HG02973 (cell line): ENCODE measurements at regions not wholly inside any gene's neighbourhood (a gene's known extent, or its start where the extent isn't known, plus 50 kb on each side); places are given as distances from the start of the nearest gene placed in this dataset.

Experiments used
- ATAC-seq: cut with Tn5 transposase; IDR thresholded peaks from one replicate; pipeline ENCODE4 v1.9.1; 2021; ENCODE audit warnings: moderate library complexity; ENCODE audit not compliant: unreplicated experiment

DNA sequence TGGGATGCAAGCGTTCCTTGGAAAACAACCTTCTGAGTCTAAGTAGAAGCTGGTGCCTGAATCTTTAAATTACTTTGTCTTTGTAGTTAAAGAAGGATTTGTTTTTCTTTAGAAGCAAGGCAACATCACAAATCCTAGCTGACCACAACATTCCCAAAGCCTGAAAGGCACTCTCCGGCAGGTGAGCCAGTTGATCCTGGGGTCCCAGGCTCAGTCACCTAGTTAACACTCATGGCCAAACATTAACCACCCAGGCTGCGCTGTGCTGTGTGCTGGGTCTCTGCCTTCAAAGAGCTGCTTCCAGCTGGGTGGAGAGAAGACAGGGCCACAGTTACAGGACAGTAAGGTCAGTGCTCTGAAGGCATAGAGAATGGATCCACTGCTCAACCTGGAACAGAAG lies 120.0 kb upstream of the TRIB2 start:
- ATAC-seq: no peak

DNA sequence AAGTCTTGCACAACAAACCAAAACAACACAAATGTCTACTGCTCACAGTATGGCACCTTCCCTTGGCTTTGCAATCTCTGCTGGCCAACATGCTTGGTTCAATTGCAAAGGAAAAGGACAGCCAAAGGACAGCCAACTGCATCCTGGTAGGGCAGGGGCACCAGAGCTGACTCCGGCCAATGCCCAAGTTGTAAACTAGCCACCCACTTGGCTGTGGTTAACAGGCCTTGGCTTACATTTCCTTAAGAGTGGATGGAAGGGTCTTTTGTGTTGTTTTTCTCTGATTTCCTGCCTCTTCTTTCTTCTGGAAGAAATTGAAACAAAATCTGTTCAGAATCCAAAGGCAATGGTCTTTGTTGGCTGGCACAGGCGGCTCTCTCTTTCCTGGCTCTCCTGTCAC lies 119.1 kb upstream of the TRIB2 start:
- ATAC-seq: no peak

DNA sequence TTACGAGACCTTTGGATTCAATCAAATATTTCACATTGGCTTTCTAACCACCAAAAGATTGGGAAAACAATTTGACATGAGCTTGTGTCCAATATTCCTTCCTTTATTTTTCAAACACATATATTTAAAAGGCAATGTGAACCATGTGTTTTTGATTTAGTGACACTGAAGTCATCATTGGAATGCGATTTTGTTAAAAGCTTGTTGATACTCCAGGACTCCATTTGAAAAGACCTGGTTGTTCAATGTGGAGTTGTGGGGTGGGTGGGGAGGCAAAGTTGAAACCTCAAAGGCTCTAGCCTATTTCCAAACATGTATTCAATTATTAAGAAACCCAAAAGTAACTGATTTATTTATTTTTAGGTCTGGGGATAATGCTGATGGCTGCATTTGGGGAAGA lies 114.1 kb upstream of the TRIB2 start:
- ATAC-seq: no peak

DNA sequence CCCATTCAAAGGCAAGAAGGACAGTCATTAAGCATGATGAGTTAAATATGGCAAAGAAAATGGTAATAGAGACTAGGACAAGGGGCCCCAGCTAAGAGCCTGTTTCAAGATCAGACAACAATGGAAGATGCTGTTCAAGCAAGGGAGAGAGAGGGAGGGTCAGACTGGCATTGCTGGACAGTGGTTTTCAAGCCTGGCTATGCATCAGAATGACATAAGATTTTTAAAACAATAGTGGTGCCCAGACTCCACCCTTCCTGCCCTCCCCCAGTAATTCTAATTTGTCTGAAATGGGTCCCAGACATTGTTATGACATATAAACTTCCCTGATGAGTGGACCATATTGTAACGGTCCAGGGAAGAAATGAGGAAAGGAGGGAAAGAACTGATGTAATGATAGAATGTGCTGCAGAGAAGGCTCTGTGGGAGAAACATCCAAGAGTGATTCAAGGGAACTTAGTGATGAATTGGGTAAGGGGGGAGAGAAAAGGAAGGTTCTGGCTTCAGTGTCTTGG lies 112.9 kb upstream of the TRIB2 start:
- no peak for ATAC-seq

DNA sequence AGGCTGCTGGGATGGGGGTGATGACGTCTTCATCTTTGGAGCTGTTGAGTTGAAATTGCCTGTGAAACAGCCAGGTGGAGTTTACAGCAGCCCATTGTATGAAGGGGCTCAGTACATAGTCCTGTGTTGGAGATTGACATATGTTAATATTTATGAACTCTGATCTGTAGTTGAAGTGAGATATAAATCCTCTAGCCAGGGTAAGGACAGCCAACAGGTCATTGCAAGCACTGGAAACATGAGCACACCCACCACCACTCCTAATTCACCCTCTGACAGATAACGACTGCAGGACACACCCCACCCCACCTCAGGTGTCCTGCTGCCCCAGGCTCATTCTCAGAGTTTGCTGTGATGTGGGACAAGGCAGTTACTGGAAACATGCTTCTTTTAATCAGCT lies 112.4 kb upstream of the TRIB2 start:
- no peak for ATAC-seq

DNA sequence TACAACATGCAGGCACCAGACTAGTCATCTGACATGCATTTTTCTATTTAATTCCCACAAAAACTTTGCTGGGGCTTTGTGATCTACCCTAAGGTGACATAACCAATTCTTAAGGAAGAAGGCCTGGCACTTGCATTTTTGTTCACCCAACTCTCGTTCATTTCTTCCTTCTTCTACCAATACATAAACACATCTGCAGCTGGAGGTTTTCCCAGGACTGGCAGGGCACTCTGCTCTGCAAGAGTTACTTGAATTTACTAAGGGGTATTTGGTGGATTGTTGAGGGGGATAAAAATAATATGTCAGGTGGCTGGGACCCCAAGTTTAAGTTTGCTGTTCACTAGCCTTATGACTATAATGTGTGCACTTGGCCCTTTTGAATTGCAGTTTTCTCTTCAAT lies 111.4 kb upstream of the TRIB2 start:
- no peak for ATAC-seq

DNA sequence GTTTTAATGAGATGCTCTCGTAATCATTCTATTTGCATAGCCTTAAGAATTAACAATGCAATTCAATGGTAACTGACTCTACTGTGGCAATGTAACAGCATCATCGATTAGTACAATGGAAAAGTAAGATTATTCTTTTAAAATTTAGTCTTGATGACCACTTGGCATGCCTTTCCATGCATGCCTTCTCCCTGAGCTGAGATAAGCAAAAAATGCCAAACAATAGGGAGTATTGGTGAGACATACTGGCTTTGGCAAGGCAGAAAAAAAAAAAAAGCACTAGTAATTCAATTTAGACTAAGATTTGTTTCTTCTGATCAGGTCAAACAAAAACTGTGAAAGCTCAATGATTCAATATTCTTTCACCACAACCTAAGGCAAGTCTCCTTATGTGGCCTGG lies 110.8 kb upstream of the TRIB2 start:
- no peak for ATAC-seq

DNA sequence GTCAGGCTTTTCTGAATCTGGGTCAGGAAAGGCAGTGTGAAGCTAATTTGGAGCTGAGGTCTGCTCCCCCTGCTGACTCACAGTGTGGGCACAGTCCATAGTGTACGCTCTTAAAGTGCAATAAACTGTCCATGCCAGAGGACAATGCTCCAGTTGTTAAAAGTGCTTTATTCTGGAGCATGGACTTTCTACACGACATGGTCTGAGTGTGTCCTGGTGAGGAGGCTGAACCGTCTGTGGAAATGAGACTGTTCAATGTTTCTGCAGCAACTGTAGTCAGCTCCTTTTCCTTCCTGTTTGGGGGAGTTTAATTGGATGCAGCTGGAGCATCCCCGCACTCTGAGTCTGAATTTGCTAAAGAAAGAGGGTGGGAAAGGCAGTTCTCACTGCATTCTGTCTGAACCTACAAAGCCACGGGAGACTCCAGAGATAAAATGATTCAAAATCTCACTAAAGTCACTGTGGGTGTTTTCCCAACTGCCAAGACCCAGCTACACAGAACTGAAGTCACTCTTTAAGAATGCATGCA lies 110.2 kb upstream of the TRIB2 start:
- no peak for ATAC-seq

DNA sequence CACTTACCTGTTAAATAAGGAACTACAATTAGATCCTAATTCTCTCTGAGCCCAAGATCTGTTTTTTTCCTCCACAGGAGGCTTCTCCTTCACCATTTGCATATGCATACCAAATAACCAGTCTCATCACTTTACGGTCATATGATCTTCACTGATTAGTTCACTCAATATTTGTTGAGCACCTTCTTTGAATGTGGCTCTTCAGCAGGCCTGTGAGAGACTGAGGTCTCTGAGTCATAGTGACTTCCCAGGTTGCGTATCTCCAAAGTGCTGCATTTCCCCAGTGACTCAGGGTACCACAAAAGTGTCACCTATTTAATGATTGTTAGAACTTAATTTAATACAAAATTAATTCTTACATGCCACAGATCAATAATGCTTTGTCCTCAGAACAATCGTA lies 108.8 kb upstream of the TRIB2 start:
- ATAC-seq: no peak

DNA sequence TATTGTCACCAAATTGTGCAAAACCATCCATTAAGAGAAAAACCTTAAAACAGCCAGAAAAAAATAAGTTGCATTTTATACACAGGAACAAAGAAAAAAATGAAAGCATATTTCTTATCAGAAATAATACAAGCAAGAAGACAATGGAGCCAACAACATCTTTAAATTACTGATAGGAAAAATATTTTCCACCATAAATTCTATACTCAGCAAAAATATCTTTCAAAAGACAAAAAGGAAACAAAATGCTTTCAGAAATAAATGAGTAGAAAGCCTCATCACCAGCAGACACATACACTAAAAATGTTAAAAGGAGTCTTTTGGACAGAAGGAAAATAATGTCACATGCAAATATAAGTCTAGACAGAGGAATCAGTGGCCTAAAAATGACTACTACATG lies 106.4 kb upstream of the TRIB2 start:
- ATAC-seq: no peak

DNA sequence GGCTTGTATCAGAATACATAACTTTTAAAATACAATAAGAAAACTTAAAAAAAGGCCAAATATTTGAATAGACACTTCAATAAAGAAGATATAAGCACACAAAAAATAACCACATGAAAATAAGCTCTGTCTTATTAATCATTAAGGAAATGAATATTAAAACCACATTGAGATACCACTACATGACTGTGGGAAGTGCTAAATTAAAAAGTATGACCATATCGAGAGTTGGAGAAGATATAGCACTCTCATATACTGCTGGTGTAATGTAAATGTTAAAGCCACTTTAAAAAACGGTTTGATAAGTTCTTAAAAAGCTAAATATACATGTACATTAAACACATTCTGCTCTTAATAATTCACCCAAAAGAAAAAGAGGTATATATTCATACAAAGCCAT lies 104.6 kb upstream of the TRIB2 start:
- ATAC-seq: no peak

DNA sequence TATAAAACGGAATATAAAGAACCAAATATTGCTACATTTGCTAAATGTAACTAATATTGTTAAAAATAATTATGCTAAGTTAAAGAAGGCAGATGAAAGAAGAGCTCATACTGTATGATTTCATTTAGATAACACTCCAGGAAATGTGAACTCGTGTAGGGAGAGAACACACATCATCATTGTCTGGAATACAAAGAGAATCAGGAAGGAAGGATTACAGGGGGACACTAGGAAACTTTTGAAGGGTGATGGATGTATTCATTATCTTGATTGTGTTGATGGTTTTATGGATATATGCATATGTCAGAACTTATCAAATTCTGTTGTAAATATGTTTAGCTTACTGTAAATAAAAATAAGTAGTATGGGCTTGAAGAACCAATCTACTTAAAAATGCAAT lies 104.1 kb upstream of the TRIB2 start:
- no peak for ATAC-seq

DNA sequence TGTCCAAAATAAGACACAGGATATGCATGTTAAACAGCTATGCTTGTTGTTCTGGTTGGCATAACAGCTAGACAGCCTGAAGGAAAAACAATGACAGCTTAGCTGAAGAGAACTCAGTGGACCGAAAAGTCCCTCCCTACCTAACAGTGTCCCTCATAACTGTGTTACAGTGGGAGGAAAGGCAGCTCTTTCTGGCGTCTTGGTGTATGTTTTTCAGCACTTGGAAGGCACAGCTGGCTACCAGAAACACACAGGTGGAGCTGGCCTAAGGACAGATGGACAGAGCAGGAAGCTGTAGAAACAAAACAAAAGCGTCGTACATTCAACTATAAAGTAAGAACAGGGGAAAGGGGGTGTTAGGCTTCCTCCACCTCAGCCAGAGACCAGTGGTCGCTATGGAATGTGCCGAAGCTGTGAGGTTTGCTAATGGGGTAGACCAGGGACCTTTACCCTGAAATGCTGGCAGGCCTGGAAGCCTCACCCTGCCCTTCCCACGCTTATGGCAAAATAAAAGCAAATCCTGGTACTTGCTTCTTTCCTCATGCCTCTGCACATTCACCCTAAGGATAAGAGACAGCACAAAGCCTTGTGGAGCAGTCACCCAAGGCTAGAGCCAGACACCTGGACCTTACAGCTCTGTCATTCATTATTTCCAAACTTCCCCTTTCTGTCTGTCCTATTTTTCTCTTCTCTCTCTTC lies 103.5 kb upstream of the TRIB2 start:
- peak; percentile 78 for ATAC-seq

DNA sequence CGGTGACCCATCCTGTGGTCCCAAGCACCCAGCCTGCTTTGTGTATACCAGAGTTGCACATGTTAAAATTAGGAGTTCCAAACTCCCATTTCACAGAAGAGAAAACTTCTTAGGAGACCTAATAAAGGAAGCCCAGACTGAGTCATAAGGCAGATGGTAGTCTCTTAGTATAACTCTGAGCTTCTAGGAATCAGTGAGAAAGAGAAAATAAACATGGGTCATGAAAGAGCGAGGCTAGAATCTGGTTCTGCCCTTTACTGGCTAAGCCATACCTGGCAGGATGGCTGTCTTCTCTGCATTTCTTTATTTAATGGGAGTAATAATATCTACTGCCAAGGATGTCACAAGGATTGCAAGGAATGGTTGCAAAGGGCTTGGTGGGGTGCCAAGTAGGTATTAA lies 101.2 kb upstream of the TRIB2 start:
- ATAC-seq: no peak

DNA sequence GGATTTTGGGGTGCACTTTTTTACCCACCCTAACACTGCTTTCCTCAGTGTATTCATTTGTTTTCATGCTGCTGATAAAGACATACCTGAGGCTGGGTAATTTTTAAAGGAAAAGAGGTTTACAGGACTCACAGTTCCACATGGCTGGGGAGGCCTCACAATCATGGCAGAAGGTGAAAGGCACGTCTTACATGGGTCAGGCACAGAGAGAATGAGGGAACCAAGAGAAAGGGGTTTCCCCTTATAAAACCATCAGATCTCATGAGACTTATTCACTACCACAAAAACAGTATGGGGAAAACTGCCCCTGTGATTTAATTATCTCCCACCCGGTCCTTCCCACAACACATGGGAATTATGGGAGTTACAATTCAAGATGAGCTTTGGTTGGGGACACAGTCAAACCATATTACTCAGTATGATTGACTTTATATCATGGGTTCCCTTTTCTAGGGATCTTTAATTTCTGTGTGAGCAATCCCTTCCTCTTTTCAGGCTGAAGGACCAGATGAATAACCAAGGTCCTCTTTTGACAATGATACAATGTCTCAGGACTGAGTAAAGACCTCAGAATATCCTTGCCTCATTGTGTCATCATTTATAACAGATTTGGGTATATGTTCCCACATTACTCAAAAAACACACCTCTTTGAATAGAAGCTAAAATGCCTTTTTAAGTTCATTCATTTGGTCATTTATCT lies 100.1 kb upstream of the TRIB2 start:
- no peak for ATAC-seq

DNA sequence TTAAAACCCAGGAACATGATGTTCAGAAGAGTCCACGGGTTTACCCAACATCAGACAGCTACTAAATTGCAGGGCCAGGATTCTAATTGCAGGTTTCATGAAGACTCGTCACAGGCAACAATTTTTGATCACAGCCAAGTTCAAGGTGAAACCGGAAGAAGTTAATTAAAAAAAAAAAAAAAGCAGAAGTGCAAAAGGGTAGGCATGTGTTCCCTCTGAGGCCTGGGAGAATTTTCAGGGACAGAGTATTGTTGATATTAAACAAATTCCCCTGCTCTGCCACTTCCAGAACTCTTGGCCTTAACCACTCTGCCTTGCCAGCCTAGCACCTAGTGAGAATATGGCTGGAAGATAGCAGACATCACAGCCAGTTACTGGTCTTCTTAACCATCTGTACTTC lies 99.4 kb upstream of the TRIB2 start:
- ATAC-seq: no peak

DNA sequence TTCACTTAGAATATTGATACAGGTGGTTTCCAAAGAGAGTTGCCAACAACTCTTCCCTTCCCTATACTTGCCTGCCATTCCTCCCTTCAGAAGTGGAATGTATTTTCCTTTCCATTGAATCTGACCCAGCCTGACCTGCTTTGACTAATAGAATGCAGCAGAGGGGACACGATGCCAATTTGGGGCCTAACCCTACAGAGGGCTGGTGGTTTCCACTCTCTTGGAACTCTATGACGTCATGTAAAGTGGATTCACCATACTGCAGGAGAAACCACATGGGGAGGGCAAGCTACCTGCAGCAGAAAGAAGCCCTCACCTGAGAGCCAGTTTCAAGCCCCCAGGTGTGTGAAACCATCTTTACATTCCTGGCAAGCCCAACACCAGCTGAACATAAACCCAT lies 98.9 kb upstream of the TRIB2 start:
- ATAC-seq: no peak

DNA sequence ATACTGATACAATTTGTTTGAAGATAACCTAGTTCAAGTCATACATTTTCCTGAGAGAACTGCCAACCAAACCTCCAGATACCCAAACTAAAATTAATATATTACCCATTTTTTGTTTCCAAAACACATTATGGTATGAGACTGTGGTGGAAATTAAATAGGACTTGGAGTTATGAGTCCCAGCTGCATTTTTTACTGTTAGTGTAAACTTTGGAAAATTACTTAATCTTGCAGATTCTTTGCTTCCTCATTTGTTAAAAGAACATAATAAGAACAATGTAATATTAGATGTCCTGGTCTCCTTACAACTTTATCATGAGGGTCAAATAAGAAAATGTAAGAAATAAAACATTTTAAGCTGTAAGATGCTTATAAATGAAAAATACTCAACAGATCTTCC lies 98.2 kb upstream of the TRIB2 start:
- no peak for ATAC-seq

DNA sequence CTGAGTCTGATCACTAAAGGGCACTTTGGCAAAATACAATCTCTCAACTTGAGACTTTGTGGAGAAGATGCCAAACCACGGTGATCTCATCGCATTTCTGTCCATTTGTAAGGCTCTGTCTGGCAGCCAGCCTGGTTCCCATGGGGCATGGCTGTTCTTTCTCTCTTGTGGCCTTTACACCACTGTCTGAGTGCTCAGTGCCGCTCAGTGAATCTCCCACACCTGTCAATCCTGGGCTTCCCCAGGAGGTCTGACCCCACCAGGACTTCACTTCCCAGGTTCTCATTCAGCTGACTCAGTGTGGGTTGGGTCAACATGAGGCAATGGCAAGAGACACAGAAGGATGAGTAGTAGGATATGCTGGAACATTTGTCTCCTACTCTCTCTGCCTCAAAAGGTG lies 96.8 kb upstream of the TRIB2 start:
- no peak for ATAC-seq

DNA sequence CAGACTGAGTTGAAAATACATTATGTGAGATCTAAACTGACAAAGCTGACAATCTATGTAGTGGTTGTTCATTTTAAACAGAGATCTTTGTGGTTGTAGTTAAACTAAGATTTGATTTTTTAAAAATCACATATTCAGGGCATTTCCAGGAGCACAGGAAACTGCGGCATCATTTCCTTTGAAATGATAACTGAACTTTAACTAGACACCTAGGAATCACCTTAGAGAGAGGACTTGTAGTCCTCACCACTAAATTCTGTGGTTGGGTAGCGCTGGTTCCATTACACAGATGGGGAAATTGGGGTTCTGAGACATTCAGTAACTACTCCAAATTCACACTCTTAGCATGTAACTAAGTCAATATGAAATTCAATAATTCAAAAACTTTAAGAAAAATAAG lies 96.0 kb upstream of the TRIB2 start:
- ATAC-seq: no peak

DNA sequence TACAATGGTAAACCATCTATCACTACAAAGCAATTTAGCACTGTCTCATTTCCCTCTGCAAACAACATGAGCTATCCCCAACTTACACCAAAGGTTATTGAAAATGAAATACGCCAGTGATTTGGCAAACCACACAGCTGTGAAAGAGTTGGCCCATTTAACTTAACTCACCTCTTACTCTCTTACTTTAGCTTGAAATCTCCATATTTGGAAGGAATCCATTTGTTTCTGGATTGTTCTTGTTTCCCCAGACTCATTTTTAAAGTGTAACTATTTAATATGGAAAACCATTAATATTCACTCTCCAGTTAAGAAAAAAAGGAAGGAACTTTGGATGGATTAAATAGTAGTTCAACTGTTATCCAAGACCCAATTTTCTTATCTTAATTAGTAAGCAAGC lies 93.7 kb upstream of the TRIB2 start:
- ATAC-seq: no peak

DNA sequence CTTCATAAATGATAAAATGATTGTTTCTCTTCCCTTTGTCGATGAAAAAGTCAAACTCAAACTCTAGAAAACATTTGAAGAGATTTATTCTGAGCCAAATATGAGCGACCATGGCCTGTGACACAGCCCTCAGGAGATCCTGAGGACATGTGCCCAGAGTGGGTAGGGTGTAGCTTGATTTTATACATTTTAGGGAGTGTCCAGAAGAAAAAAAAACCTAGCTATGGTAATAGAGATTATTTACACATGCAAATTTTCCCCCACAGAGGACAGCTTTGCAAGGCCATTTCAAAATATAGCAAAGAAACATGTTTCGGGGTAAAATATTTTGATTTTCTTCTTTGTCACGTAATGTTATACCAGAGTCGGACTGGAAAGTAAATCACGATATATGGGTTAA lies 92.4 kb upstream of the TRIB2 start:
- ATAC-seq: no peak
